Thyroid gland (tissue), 4 donors: ENCODE measurements at regions not wholly inside any gene's neighbourhood (a gene's known extent, or its start where the extent isn't known, plus 50 kb on each side); places are given as distances from the start of the nearest gene placed in this dataset.

ENCODE experiments used
- POLR2A ChIP-seq, 2 donors: fragments of 450-650 bp; IDR thresholded peaks; one replicate each; pipeline ENCODE4 v1.6.1; 2017; ENCODE audit warnings: antibody characterized with exemption in 2 of 2, mild to moderate bottlenecking in 2 of 2, moderate library complexity in 1 of 2
- TF ChIP-seq, protein P1 (sequence below), 6 experiments: fragments of 200-600 bp in 3 of 6; fragments of 450-650 bp in 3 of 6; sonication (generic) in 3 of 6; IDR thresholded peaks; one replicate each; pipeline ENCODE4 v1.5.1; 2016 to 2019; ENCODE audit warnings: antibody characterized with exemption in 6 of 6, mild to moderate bottlenecking in 2 of 6, inconsistent platforms in 1 of 6, moderate library complexity in 1 of 6

DNA sequence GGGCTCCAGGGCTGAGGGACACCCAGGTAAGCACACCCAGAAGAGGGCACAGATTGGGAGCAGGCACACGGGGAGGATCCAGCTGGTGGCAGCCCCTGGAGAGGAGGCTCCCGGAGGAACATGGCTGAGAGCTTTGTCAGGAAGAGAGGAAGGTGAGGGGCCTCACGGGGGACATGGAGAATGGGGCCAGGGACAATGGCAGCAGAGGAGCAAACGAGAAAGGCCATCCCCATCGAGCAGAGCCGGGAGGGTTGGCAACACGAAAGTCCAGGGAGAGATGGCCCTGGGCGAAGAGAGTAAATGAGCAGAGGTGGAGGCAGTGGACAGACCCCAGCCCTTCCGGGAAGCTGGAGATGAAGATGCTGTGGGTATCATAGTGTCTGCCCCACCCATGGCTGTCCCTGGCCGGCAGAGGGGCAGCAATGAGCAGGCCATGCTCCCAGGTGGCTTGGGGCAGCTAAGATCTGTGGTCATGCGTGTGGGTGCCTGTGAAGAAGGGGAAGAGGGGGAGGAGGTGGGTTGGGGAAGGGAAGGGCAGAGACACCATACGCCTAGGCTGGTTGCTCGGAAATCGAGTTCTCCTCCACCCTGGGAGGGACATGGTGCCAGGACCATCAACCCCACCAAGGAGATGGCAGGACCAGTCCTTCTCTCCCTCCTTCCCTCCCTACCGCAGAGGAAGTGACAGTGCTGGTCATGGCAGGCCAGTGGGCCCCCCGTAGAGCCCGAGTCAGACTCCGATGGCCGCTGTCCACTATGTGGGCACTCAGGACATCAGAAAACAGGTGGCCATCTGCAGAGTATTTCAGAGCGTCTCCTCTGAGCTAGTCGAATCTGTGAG is 191.7 kb downstream of the NDUFA10 start:
- TF ChIP-seq POLR2A (IDR thresholded peaks at IDR 0.05) = no peak
- TF ChIP-seq, protein P1, sequence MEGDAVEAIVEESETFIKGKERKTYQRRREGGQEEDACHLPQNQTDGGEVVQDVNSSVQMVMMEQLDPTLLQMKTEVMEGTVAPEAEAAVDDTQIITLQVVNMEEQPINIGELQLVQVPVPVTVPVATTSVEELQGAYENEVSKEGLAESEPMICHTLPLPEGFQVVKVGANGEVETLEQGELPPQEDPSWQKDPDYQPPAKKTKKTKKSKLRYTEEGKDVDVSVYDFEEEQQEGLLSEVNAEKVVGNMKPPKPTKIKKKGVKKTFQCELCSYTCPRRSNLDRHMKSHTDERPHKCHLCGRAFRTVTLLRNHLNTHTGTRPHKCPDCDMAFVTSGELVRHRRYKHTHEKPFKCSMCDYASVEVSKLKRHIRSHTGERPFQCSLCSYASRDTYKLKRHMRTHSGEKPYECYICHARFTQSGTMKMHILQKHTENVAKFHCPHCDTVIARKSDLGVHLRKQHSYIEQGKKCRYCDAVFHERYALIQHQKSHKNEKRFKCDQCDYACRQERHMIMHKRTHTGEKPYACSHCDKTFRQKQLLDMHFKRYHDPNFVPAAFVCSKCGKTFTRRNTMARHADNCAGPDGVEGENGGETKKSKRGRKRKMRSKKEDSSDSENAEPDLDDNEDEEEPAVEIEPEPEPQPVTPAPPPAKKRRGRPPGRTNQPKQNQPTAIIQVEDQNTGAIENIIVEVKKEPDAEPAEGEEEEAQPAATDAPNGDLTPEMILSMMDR (IDR thresholded peaks at IDR 0.05) = no peak
